ENCODE measurements at regions not wholly inside any gene's neighbourhood (a gene's known extent, or its start where the extent isn't known, plus 50 kb on each side); places are given as distances from the start of the nearest gene placed in this dataset.

GRCh38 chr2:66984864-66985263, 412.3 kb upstream of the ETAA1 start:
- H3K36me3 Mint-ChIP-seq (ENCODE audit: unreplicated experiment), result no peaks in the 10 kb centered on the region
- H3K4me3 Mint-ChIP-seq (ENCODE audit: unreplicated experiment), result no peak overlapping the region
- no peaks in the 10 kb centered on the region for H3K9me3 Mint-ChIP-seq (ENCODE audit: unreplicated experiment)
- no peak overlapping the region for H3K27ac Mint-ChIP-seq (ENCODE audit: unreplicated experiment)
- no peak for TF ChIP-seq CTCF (IDR thresholded peaks at IDR 0.05)
- no peak for DNase-seq (ENCODE audit: extremely low spot score, unreplicated experiment)
- no peaks in the 10 kb centered on the region for H3K4me1 Mint-ChIP-seq (ENCODE audit: unreplicated experiment)
- peaks cover 21% of the 10 kb centered on the region for H3K27me3 Mint-ChIP-seq (ENCODE audit: unreplicated experiment)

- no peaks in the 10 kb centered on the region for H3K36me3 Mint-ChIP-seq (ENCODE audit: unreplicated experiment)
- no peaks in the 10 kb centered on the region for H3K9me3 Mint-ChIP-seq (ENCODE audit: unreplicated experiment)
- peaks cover 24% of the 10 kb centered on the region for H3K27me3 Mint-ChIP-seq (ENCODE audit: unreplicated experiment)
- H3K27ac Mint-ChIP-seq (ENCODE audit: unreplicated experiment), result no peak overlapping the region
- DNase-seq (ENCODE audit: extremely low spot score, unreplicated experiment), result no peak
- no peak overlapping the region for H3K4me3 Mint-ChIP-seq (ENCODE audit: unreplicated experiment)
- no peaks in the 10 kb centered on the region for H3K4me1 Mint-ChIP-seq (ENCODE audit: unreplicated experiment)
- TF ChIP-seq CTCF (IDR thresholded peaks at IDR 0.05), result no peak
Observed at GRCh38 chr2:66985906-66986305, 411.2 kb upstream of the ETAA1 start.

- Mint-ChIP-seq H3K9me3 (ENCODE audit: unreplicated experiment) (no peaks in the 10 kb centered on the region), H3K27me3 (ENCODE audit: unreplicated experiment) (peaks cover 24% of the 10 kb centered on the region), H3K36me3 (ENCODE audit: unreplicated experiment) (no peaks in the 10 kb centered on the region), H3K4me3 (ENCODE audit: unreplicated experiment) (no peak overlapping the region), H3K4me1 (ENCODE audit: unreplicated experiment) (no peaks in the 10 kb centered on the region), H3K27ac (ENCODE audit: unreplicated experiment) (no peak overlapping the region)
- DNase-seq (ENCODE audit: extremely low spot score, unreplicated experiment), result no peak
- TF ChIP-seq CTCF (IDR thresholded peaks at IDR 0.05), result no peak
Observed at GRCh38 chr2:66987733-66988132, 409.4 kb upstream of the ETAA1 start.

- TF ChIP-seq CTCF (IDR thresholded peaks at IDR 0.05), result no peak
- peaks cover 39% of the 10 kb centered on the region for H3K27me3 Mint-ChIP-seq (ENCODE audit: unreplicated experiment)
- H3K36me3 Mint-ChIP-seq (ENCODE audit: unreplicated experiment), result no peaks in the 10 kb centered on the region
- H3K27ac Mint-ChIP-seq (ENCODE audit: unreplicated experiment), result no peak overlapping the region
- no peak overlapping the region for H3K4me3 Mint-ChIP-seq (ENCODE audit: unreplicated experiment)
- no peaks in the 10 kb centered on the region for H3K4me1 Mint-ChIP-seq (ENCODE audit: unreplicated experiment)
- H3K9me3 Mint-ChIP-seq (ENCODE audit: unreplicated experiment), result no peaks in the 10 kb centered on the region
- no peak for DNase-seq (ENCODE audit: extremely low spot score, unreplicated experiment)
Observed at GRCh38 chr2:66994654-66995053, 402.5 kb upstream of the ETAA1 start.

GRCh38 chr2:66995636-66996035, 401.5 kb upstream of the ETAA1 start:
- no peak overlapping the region for H3K4me3 Mint-ChIP-seq (ENCODE audit: unreplicated experiment)
- H3K27me3 Mint-ChIP-seq (ENCODE audit: unreplicated experiment), result peaks cover 37% of the 10 kb centered on the region
- H3K9me3 Mint-ChIP-seq (ENCODE audit: unreplicated experiment), result no peaks in the 10 kb centered on the region
- no peak overlapping the region for H3K27ac Mint-ChIP-seq (ENCODE audit: unreplicated experiment)
- TF ChIP-seq CTCF (IDR thresholded peaks at IDR 0.05), result no peak
- no peaks in the 10 kb centered on the region for H3K36me3 Mint-ChIP-seq (ENCODE audit: unreplicated experiment)
- no peak for DNase-seq (ENCODE audit: extremely low spot score, unreplicated experiment)
- no peaks in the 10 kb centered on the region for H3K4me1 Mint-ChIP-seq (ENCODE audit: unreplicated experiment)
